ENCODE measurements at regions not wholly inside any gene's neighbourhood (a gene's known extent, or its start where the extent isn't known, plus 50 kb on each side); places are given as distances from the start of the nearest gene placed in this dataset.

DNA sequence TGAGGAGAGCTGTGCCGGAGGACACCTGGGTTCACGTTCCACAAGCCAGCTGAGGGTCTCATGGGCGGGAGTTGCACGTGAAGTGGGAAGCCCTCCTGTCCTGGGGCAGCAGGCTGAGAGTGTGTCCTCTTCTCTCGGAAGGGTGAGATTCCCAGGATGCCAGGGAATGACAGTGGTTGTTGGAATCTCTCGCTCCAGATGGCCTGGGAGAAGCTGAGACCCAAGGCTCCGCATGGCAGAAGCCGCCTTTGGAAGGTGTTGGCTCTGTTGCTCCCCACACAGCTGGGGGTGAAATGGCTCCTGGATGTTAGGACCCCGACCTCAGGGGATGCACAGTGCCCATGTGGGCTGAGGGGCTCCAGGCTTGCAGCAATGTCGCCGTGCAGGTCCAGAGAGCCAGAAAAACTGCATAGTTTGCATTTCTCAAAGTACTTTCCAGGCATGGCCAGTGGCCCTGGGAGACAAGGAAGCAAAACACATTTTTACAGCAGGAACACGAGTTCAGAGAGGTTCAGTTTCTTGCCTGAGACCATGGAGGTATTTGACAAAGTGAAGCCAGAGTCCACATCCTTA, 153.4 kb downstream of the TMEM18 start:
- Histone ChIP-seq H3K27ac (ENCODE audit: control insufficient read depth, insufficient read depth) (no peak overlapping the region), H3K79me2 (ENCODE audit: control insufficient read depth, insufficient read depth, low read length) (no peaks in the 10 kb centered on the region), H3K4me1 (ENCODE audit: control insufficient read depth, insufficient read depth, low read length) (no peaks in the 10 kb centered on the region), H3K36me3 (ENCODE audit: control insufficient read depth in 2 of 2, insufficient read depth in 2 of 2, low read length in 1 of 2) (no peaks in the 10 kb centered on the region), H2AFZ (ENCODE audit: control insufficient read depth, low read depth, low read length) (no peak overlapping the region), H3K4me2 (ENCODE audit: control insufficient read depth, insufficient read depth) (no peak overlapping the region), H3K27me3 (replicated peaks in 1 of 2; ENCODE audit: control insufficient read depth in 2 of 2, insufficient read depth in 2 of 2, low read length in 1 of 2) (no peaks in the 10 kb centered on the region; a peak in 1 of 4 replicates), H3K9ac (ENCODE audit: control insufficient read depth, insufficient read depth, low read length) (no peak overlapping the region), H3K4me3 (no peak overlapping the region), H3K9me3 (replicated peaks; ENCODE audit: control insufficient read depth, insufficient read depth, low read length) (no peaks in the 10 kb centered on the region), H4K20me1 (ENCODE audit: control insufficient read depth, insufficient read depth) (no peaks in the 10 kb centered on the region)
- ATAC-seq (no peak), FAIRE-seq (no peak), DNase-seq (ENCODE audit: low read depth, low spot score) (no peak)
- WGBS (ENCODE audit: insufficient coverage, insufficient replicate concordance, low lambda C conversion rate, missing lambda C conversion rate) = 48% methylated on average over 12 of the region's 12 CpGs
- ChIA-PET RAD21 (ENCODE audit: unreplicated experiment) (no interaction called here), CTCF (no interaction called here), POLR2A (no interaction called here), SMC1A (ENCODE audit: uncharacterized antibody, unreplicated experiment) (no interaction called here)
- in situ Hi-C loops (cut with MboI) = no loop called here
- BruUV-seq (replicated peaks) = no TSS peak
- intact Hi-C loops (cut with micrococcal nuclease; ENCODE audit: unreplicated experiment) = no loop called here
- TF ChIP-seq HDGF (IDR thresholded peaks at IDR 0.05) (no peak), RAD51 (IDR thresholded peaks at IDR 0.05) (no peak), USF1 (IDR thresholded peaks at IDR 0.05; ENCODE audit: borderline replicate concordance, extremely low read length, insufficient read depth, low read depth, low read length) (no peak), HDAC6 (IDR thresholded peaks at IDR 0.05; ENCODE audit: unreplicated experiment) (no peak), SMC3 (IDR thresholded peaks at IDR 0.05; ENCODE audit: borderline replicate concordance, low read length) (no peak), RBBP5 (conservative IDR thresholded peaks at IDR 0.05) (no peak), EP300 (IDR thresholded peaks at IDR 0.05; ENCODE audit: borderline replicate concordance in 1 of 2, control insufficient read depth in 1 of 2, low read depth in 2 of 2, low read length in 2 of 2) (no peak), IKZF2 (IDR thresholded peaks at IDR 0.05) (no peak), SUPT20H (IDR thresholded peaks at IDR 0.05; ENCODE audit: borderline replicate concordance, control insufficient read depth, low read depth, low read length) (no peak), HSF1 (IDR thresholded peaks at IDR 0.05; ENCODE audit: low read depth, low read length) (no peak), RUNX3 (IDR thresholded peaks at IDR 0.05; ENCODE audit: low read length) (no peak), MYB (IDR thresholded peaks at IDR 0.05; ENCODE audit: borderline replicate concordance, low read depth, low read length) (no peak)
- TF ChIP-seq, protein P1, sequence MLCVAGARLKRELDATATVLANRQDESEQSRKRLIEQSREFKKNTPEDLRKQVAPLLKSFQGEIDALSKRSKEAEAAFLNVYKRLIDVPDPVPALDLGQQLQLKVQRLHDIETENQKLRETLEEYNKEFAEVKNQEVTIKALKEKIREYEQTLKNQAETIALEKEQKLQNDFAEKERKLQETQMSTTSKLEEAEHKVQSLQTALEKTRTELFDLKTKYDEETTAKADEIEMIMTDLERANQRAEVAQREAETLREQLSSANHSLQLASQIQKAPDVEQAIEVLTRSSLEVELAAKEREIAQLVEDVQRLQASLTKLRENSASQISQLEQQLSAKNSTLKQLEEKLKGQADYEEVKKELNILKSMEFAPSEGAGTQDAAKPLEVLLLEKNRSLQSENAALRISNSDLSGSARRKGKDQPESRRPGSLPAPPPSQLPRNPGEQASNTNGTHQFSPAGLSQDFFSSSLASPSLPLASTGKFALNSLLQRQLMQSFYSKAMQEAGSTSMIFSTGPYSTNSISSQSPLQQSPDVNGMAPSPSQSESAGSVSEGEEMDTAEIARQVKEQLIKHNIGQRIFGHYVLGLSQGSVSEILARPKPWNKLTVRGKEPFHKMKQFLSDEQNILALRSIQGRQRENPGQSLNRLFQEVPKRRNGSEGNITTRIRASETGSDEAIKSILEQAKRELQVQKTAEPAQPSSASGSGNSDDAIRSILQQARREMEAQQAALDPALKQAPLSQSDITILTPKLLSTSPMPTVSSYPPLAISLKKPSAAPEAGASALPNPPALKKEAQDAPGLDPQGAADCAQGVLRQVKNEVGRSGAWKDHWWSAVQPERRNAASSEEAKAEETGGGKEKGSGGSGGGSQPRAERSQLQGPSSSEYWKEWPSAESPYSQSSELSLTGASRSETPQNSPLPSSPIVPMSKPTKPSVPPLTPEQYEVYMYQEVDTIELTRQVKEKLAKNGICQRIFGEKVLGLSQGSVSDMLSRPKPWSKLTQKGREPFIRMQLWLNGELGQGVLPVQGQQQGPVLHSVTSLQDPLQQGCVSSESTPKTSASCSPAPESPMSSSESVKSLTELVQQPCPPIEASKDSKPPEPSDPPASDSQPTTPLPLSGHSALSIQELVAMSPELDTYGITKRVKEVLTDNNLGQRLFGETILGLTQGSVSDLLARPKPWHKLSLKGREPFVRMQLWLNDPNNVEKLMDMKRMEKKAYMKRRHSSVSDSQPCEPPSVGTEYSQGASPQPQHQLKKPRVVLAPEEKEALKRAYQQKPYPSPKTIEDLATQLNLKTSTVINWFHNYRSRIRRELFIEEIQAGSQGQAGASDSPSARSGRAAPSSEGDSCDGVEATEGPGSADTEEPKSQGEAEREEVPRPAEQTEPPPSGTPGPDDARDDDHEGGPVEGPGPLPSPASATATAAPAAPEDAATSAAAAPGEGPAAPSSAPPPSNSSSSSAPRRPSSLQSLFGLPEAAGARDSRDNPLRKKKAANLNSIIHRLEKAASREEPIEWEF (IDR thresholded peaks at IDR 0.05; ENCODE audit: insufficient replicate concordance, low read depth, low read length) = no peak
- TF ChIP-seq, protein P2, sequence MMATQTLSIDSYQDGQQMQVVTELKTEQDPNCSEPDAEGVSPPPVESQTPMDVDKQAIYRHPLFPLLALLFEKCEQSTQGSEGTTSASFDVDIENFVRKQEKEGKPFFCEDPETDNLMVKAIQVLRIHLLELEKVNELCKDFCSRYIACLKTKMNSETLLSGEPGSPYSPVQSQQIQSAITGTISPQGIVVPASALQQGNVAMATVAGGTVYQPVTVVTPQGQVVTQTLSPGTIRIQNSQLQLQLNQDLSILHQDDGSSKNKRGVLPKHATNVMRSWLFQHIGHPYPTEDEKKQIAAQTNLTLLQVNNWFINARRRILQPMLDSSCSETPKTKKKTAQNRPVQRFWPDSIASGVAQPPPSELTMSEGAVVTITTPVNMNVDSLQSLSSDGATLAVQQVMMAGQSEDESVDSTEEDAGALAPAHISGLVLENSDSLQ (IDR thresholded peaks at IDR 0.05) = no peak

All from GM12878 (cell line).